ENCODE measurements at regions not wholly inside any gene's neighbourhood (a gene's known extent, or its start where the extent isn't known, plus 50 kb on each side); places are given as distances from the start of the nearest gene placed in this dataset.

DNA sequence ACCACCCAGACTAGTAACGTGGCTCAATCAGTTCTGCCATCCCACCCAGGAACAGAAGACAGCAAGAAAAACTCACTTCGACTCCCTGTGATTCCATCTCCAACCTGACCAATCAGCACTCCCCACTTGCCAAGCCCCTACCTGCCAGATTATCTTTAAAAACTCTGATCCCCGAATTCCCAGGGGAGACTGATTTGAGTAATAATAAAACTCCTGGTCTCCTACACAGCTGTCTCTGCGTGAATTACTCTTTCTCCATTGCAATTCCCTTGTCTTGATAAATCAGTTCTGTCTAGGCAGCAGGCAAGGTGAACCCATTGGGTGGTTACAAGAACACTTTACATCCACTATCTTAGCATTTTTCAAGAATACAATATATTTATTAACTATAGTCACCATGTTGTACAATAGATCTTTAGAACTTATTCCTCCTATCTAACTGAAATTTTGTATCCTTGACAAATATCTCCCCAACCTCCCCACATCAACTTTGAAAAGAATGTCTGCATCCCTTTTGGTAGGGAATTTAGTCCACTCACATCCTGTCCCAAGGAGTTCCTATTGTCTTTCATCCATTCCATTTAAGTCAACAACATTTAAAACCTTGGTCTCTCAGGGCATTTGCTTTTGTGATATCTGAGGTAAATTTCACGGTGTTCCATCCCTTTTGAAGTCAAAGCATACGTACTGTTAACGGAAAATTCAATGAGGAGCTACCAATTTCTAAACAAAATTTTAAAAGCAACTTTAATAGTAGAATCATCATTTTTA, 163.7 kb downstream of the MACC1 start:
- H3K79me2 ChIP-seq (ENCODE audit: insufficient read depth, low read length): no peaks in the 10 kb centered on the region
- no peak overlapping the region for H3K4me2 ChIP-seq (ENCODE audit: low read depth, low read length, poor library complexity, severe bottlenecking)
- H3K9me2 ChIP-seq (replicated peaks; ENCODE audit: insufficient read depth, low read length): no peaks in the 10 kb centered on the region
- no peaks in the 10 kb centered on the region for H3F3A ChIP-seq (ENCODE audit: insufficient read depth)
- H3K27me3 ChIP-seq (ENCODE audit: low read length): no peaks in the 10 kb centered on the region
- no peaks in the 10 kb centered on the region for H4K20me1 ChIP-seq (ENCODE audit: low read depth, low read length)
- H3K36me3 ChIP-seq (ENCODE audit: low read length): no peaks in the 10 kb centered on the region
- H3K27ac ChIP-seq (ENCODE audit: low read depth, low read length): no peak overlapping the region
- no peak overlapping the region for H3K9ac ChIP-seq (ENCODE audit: low read length)
- H3K4me3 ChIP-seq (ENCODE audit: insufficient read depth, low read length, poor library complexity, severe bottlenecking): no peak overlapping the region
- TF ChIP-seq, protein P1, sequence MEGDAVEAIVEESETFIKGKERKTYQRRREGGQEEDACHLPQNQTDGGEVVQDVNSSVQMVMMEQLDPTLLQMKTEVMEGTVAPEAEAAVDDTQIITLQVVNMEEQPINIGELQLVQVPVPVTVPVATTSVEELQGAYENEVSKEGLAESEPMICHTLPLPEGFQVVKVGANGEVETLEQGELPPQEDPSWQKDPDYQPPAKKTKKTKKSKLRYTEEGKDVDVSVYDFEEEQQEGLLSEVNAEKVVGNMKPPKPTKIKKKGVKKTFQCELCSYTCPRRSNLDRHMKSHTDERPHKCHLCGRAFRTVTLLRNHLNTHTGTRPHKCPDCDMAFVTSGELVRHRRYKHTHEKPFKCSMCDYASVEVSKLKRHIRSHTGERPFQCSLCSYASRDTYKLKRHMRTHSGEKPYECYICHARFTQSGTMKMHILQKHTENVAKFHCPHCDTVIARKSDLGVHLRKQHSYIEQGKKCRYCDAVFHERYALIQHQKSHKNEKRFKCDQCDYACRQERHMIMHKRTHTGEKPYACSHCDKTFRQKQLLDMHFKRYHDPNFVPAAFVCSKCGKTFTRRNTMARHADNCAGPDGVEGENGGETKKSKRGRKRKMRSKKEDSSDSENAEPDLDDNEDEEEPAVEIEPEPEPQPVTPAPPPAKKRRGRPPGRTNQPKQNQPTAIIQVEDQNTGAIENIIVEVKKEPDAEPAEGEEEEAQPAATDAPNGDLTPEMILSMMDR (IDR thresholded peaks at IDR 0.05; ENCODE audit: insufficient read depth, low read length, poor library complexity, severe bottlenecking): no peak
- no peak for TF ChIP-seq EZH2phosphoT487 (conservative IDR thresholded peaks at IDR 0.05; ENCODE audit: low read length)
- H3K9me3 ChIP-seq (ENCODE audit: insufficient read depth, low read length): no peaks in the 10 kb centered on the region
- H2AFZ ChIP-seq (ENCODE audit: low read depth, low read length, severe bottlenecking): no peak overlapping the region

DNA sequence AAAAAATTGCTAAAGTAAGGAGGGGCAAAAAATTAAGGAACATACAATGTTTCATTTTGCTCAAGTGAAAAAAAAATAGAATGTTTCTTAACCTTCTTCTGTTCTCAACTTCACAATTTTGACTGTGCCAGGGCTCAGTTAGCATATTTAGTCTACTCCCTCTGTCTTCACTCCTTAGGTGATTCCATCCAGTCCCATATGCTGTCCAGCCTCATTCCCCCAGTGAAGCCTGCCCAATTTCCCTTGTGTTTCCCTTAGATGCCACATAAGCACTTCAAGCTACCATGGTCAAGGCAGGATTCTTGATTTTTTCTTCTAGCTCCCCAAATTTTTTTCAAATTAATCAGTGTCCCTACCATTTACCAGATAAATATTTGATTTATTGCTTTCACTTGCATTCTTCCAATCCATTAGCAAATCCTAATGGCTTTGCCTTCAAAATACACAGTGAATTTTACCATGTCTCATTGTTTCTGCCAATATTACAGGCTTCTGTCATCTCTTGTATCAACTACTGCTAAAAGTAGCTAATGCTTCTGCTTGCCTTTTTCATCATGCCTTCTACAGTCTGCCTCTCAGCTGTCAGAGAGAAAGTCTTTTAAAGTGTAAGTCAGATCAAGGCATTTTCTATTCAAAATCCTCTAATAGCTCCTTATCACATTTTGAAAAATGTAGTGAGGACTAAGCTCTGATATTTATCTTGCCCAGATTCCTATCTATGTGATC, 166.8 kb downstream of the MACC1 start:
- H3K9me2 ChIP-seq (replicated peaks; ENCODE audit: insufficient read depth, low read length): no peaks in the 10 kb centered on the region
- H3K9ac ChIP-seq (ENCODE audit: low read length): no peak overlapping the region
- H3K27ac ChIP-seq (ENCODE audit: low read depth, low read length): no peak overlapping the region
- H3F3A ChIP-seq (ENCODE audit: insufficient read depth): no peaks in the 10 kb centered on the region
- H3K4me2 ChIP-seq (ENCODE audit: low read depth, low read length, poor library complexity, severe bottlenecking): no peak overlapping the region
- H3K4me3 ChIP-seq (ENCODE audit: insufficient read depth, low read length, poor library complexity, severe bottlenecking): no peak overlapping the region
- no peak overlapping the region for H2AFZ ChIP-seq (ENCODE audit: low read depth, low read length, severe bottlenecking)
- no peaks in the 10 kb centered on the region for H4K20me1 ChIP-seq (ENCODE audit: low read depth, low read length)
- no peaks in the 10 kb centered on the region for H3K9me3 ChIP-seq (ENCODE audit: insufficient read depth, low read length)
- no peak for TF ChIP-seq EZH2phosphoT487 (conservative IDR thresholded peaks at IDR 0.05; ENCODE audit: low read length)
- TF ChIP-seq, protein P1 (IDR thresholded peaks at IDR 0.05; ENCODE audit: insufficient read depth, low read length, poor library complexity, severe bottlenecking): no peak
- no peaks in the 10 kb centered on the region for H3K79me2 ChIP-seq (ENCODE audit: insufficient read depth, low read length)
- no peaks in the 10 kb centered on the region for H3K36me3 ChIP-seq (ENCODE audit: low read length)
- no peaks in the 10 kb centered on the region for H3K27me3 ChIP-seq (ENCODE audit: low read length)

DNA sequence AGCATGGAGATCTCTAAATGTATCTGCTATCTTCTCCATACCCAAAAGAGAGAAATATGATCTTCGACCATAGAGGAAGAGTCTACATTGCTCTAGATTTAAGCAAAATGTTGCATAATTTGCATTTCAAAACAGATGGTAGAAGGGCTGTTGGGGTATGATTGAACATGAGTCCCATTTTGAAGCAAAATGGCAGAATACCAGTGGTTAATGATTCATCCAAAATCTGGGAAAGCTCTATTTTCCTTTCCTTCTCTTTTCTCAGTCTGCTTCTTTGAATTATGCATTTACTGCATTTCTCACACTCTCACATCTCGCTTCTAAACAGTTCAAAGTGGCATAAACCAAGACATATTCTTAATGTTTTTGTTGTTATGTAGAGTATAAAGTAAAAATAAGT, 178.5 kb downstream of the MACC1 start:
- H2AFZ ChIP-seq (ENCODE audit: low read depth, low read length, severe bottlenecking): no peak overlapping the region
- no peak overlapping the region for H3K4me3 ChIP-seq (ENCODE audit: insufficient read depth, low read length, poor library complexity, severe bottlenecking)
- TF ChIP-seq EZH2phosphoT487 (conservative IDR thresholded peaks at IDR 0.05; ENCODE audit: low read length): no peak
- TF ChIP-seq, protein P1 (IDR thresholded peaks at IDR 0.05; ENCODE audit: insufficient read depth, low read length, poor library complexity, severe bottlenecking): no peak
- no peak overlapping the region for H3K4me2 ChIP-seq (ENCODE audit: low read depth, low read length, poor library complexity, severe bottlenecking)
- no peaks in the 10 kb centered on the region for H3K9me2 ChIP-seq (replicated peaks; ENCODE audit: insufficient read depth, low read length)
- H3K27me3 ChIP-seq (ENCODE audit: low read length): no peaks in the 10 kb centered on the region
- H3K9ac ChIP-seq (ENCODE audit: low read length): no peak overlapping the region
- no peaks in the 10 kb centered on the region for H3K36me3 ChIP-seq (ENCODE audit: low read length)
- H3K27ac ChIP-seq (ENCODE audit: low read depth, low read length): no peak overlapping the region
- H4K20me1 ChIP-seq (ENCODE audit: low read depth, low read length): no peaks in the 10 kb centered on the region
- no peaks in the 10 kb centered on the region for H3K9me3 ChIP-seq (ENCODE audit: insufficient read depth, low read length)
- no peaks in the 10 kb centered on the region for H3F3A ChIP-seq (ENCODE audit: insufficient read depth)
- no peaks in the 10 kb centered on the region for H3K79me2 ChIP-seq (ENCODE audit: insufficient read depth, low read length)

All from SU-DHL-6 (cell line).